H1 (cell line): ENCODE measurements at regions not wholly inside any gene's neighbourhood (a gene's known extent, or its start where the extent isn't known, plus 50 kb on each side); places are given as distances from the start of the nearest gene placed in this dataset.

Experiments used
- CTCF ChIA-PET: fragments of 300-600 bp; sonication (Branson Sonifier 250); formaldehyde crosslinking; loops from one replicate; lab custom pipeline; 2021; ENCODE audit not compliant: partially characterized antibody; lab: Charles Lee
- POLR2A ChIA-PET: fragments of 300-600 bp; sonication (Branson Sonifier 250); formaldehyde crosslinking; loops from one replicate; lab custom pipeline; 2021; ENCODE audit warnings: inconsistent platforms; ENCODE audit not compliant: partially characterized antibody; lab: Charles Lee
- DNase-seq, 2 experiments: peaks; one replicate each; pipeline versions ENCODE4 v3.0.0 to v3.0.0-alpha.2; 2010 to 2022; ENCODE audit warnings: low spot score in 2 of 2, low read depth in 1 of 2, mixed read lengths in 1 of 2
- FAIRE-seq: peaks from 2 replicates; lab custom pipeline; 2011; peaks lifted over from hg19 to GRCh38; lab: Jason Lieb, UNC
- H2AFZ ChIP-seq: 2 replicates; pipeline ENCODE4 v1.8.1; 2012; ENCODE audit warnings: low read length, inconsistent platforms
- H2AK5ac ChIP-seq: 2 replicates; pipeline ENCODE4 v1.6.1; 2013; ENCODE audit warnings: low read depth, low read length
- H2BK120ac ChIP-seq: replicated peaks from 2 replicates; pipeline ENCODE3; 2013; ENCODE audit warnings: low read depth, low read length, inconsistent platforms
- H2BK12ac ChIP-seq: 2 replicates; pipeline ENCODE4 v1.6.1; 2013; ENCODE audit warnings: low read depth, low read length
- H2BK15ac ChIP-seq: 2 replicates; pipeline ENCODE4 v1.6.1; 2013; ENCODE audit warnings: low read length
- H2BK20ac ChIP-seq: 2 replicates; pipeline ENCODE4 v1.6.1; 2013; ENCODE audit warnings: low read length
- H2BK5ac ChIP-seq: 2 replicates; pipeline ENCODE4 v1.6.1; 2013; ENCODE audit warnings: low read depth, low read length
- H3K14ac ChIP-seq: 2 replicates; pipeline ENCODE4 v1.6.1; 2013; ENCODE audit warnings: inconsistent platforms; ENCODE audit not compliant: insufficient read length
- H3K18ac ChIP-seq: 2 replicates; pipeline ENCODE4 v1.6.1; 2013; ENCODE audit warnings: low read length; ENCODE audit errors: extremely low read depth
- H3K23ac ChIP-seq: 2 replicates; pipeline ENCODE4 v1.6.1; 2013; ENCODE audit warnings: inconsistent platforms; ENCODE audit not compliant: insufficient read length
- H3K23me2 ChIP-seq: 2 replicates; pipeline ENCODE4 v1.6.1; 2013; ENCODE audit warnings: low read depth, low read length
- H3K27ac ChIP-seq: 2 replicates; pipeline ENCODE4 v1.6.1; 2011; ENCODE audit warnings: low read depth, low read length, inconsistent platforms
- H3K27me3 ChIP-seq, 4 experiments: replicated peaks in 1 of 4; 1 replicate in 1 of 4; 2 replicates in 3 of 4; pipeline versions ENCODE4 v1.6.1 to v1.8.1; 2011 to 2013; ENCODE audit warnings: low read length in 3 of 4, mild to moderate bottlenecking in 3 of 4, inconsistent platforms in 2 of 4, mixed read lengths in 2 of 4, moderate library complexity in 1 of 4; ENCODE audit not compliant: control insufficient read depth in 3 of 4, insufficient read depth in 3 of 4; ENCODE audit errors: extremely low read depth in 1 of 4
- H3K36me3 ChIP-seq, 4 experiments: 2 replicates each; pipeline versions ENCODE4 v1.6.1 to v1.8.1; 2011 to 2013; ENCODE audit warnings: mild to moderate bottlenecking in 4 of 4, low read length in 3 of 4, moderate library complexity in 2 of 4, control low read depth in 1 of 4, inconsistent platforms in 1 of 4; ENCODE audit not compliant: insufficient read depth in 4 of 4, control insufficient read depth in 2 of 4
- H3K4ac ChIP-seq: replicated peaks from 2 replicates; pipeline ENCODE3; 2013; ENCODE audit warnings: low read length, low read depth, mixed read lengths, inconsistent platforms; ENCODE audit not compliant: insufficient read length
- H3K4me1 ChIP-seq, 4 experiments: replicated peaks in 1 of 4; 1 replicate in 1 of 4; 2 replicates in 3 of 4; pipeline versions ENCODE4 v1.6.1 to v1.8.1; 2011 to 2013; ENCODE audit warnings: low read length in 3 of 4, inconsistent platforms in 2 of 4, mixed read lengths in 1 of 4; ENCODE audit not compliant: insufficient read depth in 4 of 4, control insufficient read depth in 3 of 4
- H3K4me2 ChIP-seq, 2 experiments: 2 replicates each; pipeline versions ENCODE4 v1.6.1 to v1.8.1; 2011 to 2013; ENCODE audit warnings: low read depth in 2 of 2, low read length in 2 of 2, control low read depth in 1 of 2, inconsistent platforms in 1 of 2, mild to moderate bottlenecking in 1 of 2; ENCODE audit not compliant: insufficient read depth in 1 of 2
- H3K4me3 ChIP-seq, 4 experiments: fragments of 200-600, 300-600 bp in 1 of 4; sonication (generic), shearing (Covaris generic), sonication (Bioruptor Twin) in 1 of 4; 2 replicates each; pipeline versions ENCODE4 v1.5.1 to v1.8.1; 2011 to 2016; ENCODE audit warnings: low read length in 4 of 4, low read depth in 3 of 4, control low read depth in 2 of 4, inconsistent platforms in 2 of 4, mild to moderate bottlenecking in 2 of 4, mixed read lengths in 1 of 4, moderate library complexity in 1 of 4; ENCODE audit not compliant: insufficient read depth in 2 of 4; ENCODE audit errors: extremely low read depth in 1 of 4
- H3K56ac ChIP-seq: replicated peaks from 2 replicates; pipeline ENCODE3; 2013; ENCODE audit warnings: low read depth, mild to moderate bottlenecking, mixed read lengths, low read length, inconsistent platforms; ENCODE audit not compliant: insufficient read length
- H3K79me1 ChIP-seq: 2 replicates; pipeline ENCODE4 v1.6.1; 2013; ENCODE audit warnings: low read depth, low read length, control low read depth
- H3K79me2 ChIP-seq, 2 experiments: 2 replicates each; pipeline versions ENCODE4 v1.6.1 to v1.8.1; 2012 to 2013; ENCODE audit warnings: low read length in 2 of 2, mild to moderate bottlenecking in 2 of 2, inconsistent platforms in 1 of 2; ENCODE audit not compliant: insufficient read depth in 2 of 2, control insufficient read depth in 1 of 2
- H3K9ac ChIP-seq, 4 experiments: replicated peaks in 1 of 4; 1 replicate in 1 of 4; 2 replicates in 3 of 4; pipeline versions ENCODE4 v1.6.1 to v1.8.1; 2011 to 2013; ENCODE audit warnings: low read depth in 3 of 4, low read length in 3 of 4, control low read depth in 2 of 4, mild to moderate bottlenecking in 2 of 4, moderate library complexity in 2 of 4, inconsistent platforms in 1 of 4; ENCODE audit errors: extremely low read depth in 1 of 4
- H3K9me3 ChIP-seq, 2 experiments: 2 replicates each; pipeline versions ENCODE4 v1.6.1 to v1.8.1; 2012 to 2013; ENCODE audit warnings: mild to moderate bottlenecking in 2 of 2, moderate library complexity in 2 of 2, control low read depth in 1 of 2, inconsistent platforms in 1 of 2, low read depth in 1 of 2, low read length in 1 of 2, mixed read lengths in 1 of 2; ENCODE audit not compliant: insufficient read depth in 2 of 2
- H4K20me1 ChIP-seq, 2 experiments: replicated peaks in 1 of 2; 2 replicates each; pipeline versions ENCODE3 to v1.8.1; 2011 to 2013; ENCODE audit warnings: inconsistent platforms in 2 of 2, low read length in 2 of 2, mild to moderate bottlenecking in 1 of 2; ENCODE audit not compliant: insufficient read depth in 2 of 2, control insufficient read depth in 1 of 2
- H4K5ac ChIP-seq: 2 replicates; pipeline ENCODE4 v1.6.1; 2013; ENCODE audit warnings: low read length, low read depth, mixed read lengths, inconsistent platforms; ENCODE audit not compliant: insufficient read length
- H4K8ac ChIP-seq: 2 replicates; pipeline ENCODE4 v1.8.0; 2013; ENCODE audit warnings: mild to moderate bottlenecking, moderate library complexity, low read length, inconsistent platforms; ENCODE audit not compliant: insufficient read depth; ENCODE audit errors: extremely low read depth
- H4K91ac ChIP-seq: replicated peaks from 2 replicates; pipeline ENCODE3; 2013; ENCODE audit warnings: low read length, mixed read lengths, inconsistent platforms; ENCODE audit not compliant: insufficient read length
- CTBP2 ChIP-seq: IDR thresholded peaks from 2 replicates; pipeline ENCODE4 v1.7.0; 2011; ENCODE audit warnings: borderline replicate concordance, mild to moderate bottlenecking, moderate library complexity, mixed read lengths, low read length; ENCODE audit not compliant: insufficient read depth, insufficient read length
- EGR1 ChIP-seq: IDR thresholded peaks from 2 replicates; pipeline ENCODE4 v1.6.1; 2011; ENCODE audit warnings: low read depth, low read length, borderline replicate concordance
- HDAC6 ChIP-seq: IDR thresholded peaks from one replicate; pipeline ENCODE4 v1.7.1; 2012; ENCODE audit warnings: low read depth, mild to moderate bottlenecking, inconsistent platforms, low read length, moderate library complexity
- NRF1 ChIP-seq: IDR thresholded peaks from 2 replicates; pipeline ENCODE4 v1.6.1; 2011; ENCODE audit warnings: mild to moderate bottlenecking, low read depth, low read length, improper control_type of control experiment
- RNF2 ChIP-seq: fragments of 200-900, 300-1000 bp; sonication (generic); IDR thresholded peaks from 2 replicates; pipeline ENCODE4 v1.7.1; 2016; ENCODE audit warnings: borderline replicate concordance, low read depth, mild to moderate bottlenecking, antibody characterized with exemption, low read length; ENCODE audit not compliant: poor library complexity, severe bottlenecking; ENCODE audit errors: missing control alignments
- SIN3A ChIP-seq, 2 experiments: IDR thresholded peaks in 1 of 2; conservative IDR thresholded peaks in 1 of 2; 2 replicates each; pipeline ENCODE4 v1.6.1; 2011 to 2012; ENCODE audit warnings: low read length in 2 of 2, improper control_type of control experiment in 1 of 2, low read depth in 1 of 2, mild to moderate bottlenecking in 1 of 2
- SRF ChIP-seq: IDR thresholded peaks from 2 replicates; pipeline ENCODE4 v1.6.1; 2011; ENCODE audit warnings: mild to moderate bottlenecking, low read depth, low read length, moderate library complexity
- TCF12 ChIP-seq: IDR thresholded peaks from 2 replicates; pipeline ENCODE4 v1.6.1; 2011; ENCODE audit warnings: low read depth, mild to moderate bottlenecking, low read length
- USF2 ChIP-seq: IDR thresholded peaks from 2 replicates; pipeline ENCODE4 v1.6.1; 2011; ENCODE audit warnings: low read length, improper control_type of control experiment
- WGBS, 2 experiments: shearing (Covaris generic) in 1 of 2; methylation state at CpG; one replicate each; pipeline versions ENCODE4 v1.1.6 to v1.1.7; 2013 to 2015; ENCODE audit warnings: low lambda C conversion rate in 2 of 2, mixed read lengths in 2 of 2, inconsistent platforms in 1 of 2, low coverage in 1 of 2, missing lambda C conversion rate in 1 of 2; ENCODE audit not compliant: insufficient replicate concordance in 2 of 2, insufficient coverage in 1 of 2, insufficient read length in 1 of 2; ENCODE audit errors: extremely low coverage in 1 of 2, missing lambda C conversion rate in 1 of 2; 5-methylcytosine and 5-hydroxymethylcytosine counted together

DNA sequence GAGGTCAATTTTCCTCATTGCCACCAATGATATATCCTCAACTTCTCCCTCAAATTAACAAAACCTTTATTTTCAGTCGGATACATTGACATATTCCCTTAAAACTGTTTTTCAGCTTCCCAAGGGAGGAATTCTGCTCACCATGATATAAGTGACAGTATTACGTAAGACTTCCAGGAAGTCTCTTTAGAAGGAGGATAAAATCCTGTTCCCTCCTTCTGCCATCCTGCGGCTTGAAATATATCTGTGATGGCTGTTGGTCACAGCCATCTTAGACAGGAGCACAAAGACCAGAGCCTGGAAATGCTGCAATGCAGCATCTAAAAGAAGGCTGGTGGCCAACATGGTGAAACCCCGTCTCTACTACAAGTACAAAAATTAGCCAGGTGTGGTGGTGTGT lies 270.4 kb downstream of the GPATCH2 start:
- Histone ChIP-seq H3K9me3 (no peaks in the 10 kb centered on the region), H3K4me2 (no peak overlapping the region), H4K91ac (no peak overlapping the region), H3K79me2 (no peaks in the 10 kb centered on the region), H2BK12ac (no peak overlapping the region), H3K18ac (no peak overlapping the region), H3K36me3 (no peaks in the 10 kb centered on the region), H3K27me3 (no peaks in the 10 kb centered on the region), H3K56ac (no peak overlapping the region), H2AK5ac (no peak overlapping the region), H2BK5ac (no peak overlapping the region), H3K79me1 (no peaks in the 10 kb centered on the region), H4K5ac (no peak overlapping the region), H3K4me1 (no peaks in the 10 kb centered on the region), H3K4me3 (no peak overlapping the region), H3K23me2 (no peaks in the 10 kb centered on the region), H4K8ac (no peak overlapping the region), H3K27ac (no peak overlapping the region), H3K4ac (no peak overlapping the region), H2AFZ (no peak overlapping the region), H3K23ac (no peak overlapping the region), H3K9ac (no peak overlapping the region), H2BK15ac (no peak overlapping the region), H2BK20ac (no peak overlapping the region), H2BK120ac (no peak overlapping the region), H3K14ac (no peak overlapping the region), H4K20me1 (no peaks in the 10 kb centered on the region)
- POLR2A ChIA-PET: no interaction called here
- TF ChIP-seq SIN3A (conservative IDR thresholded peaks at IDR 0.05 in 1 of 2, IDR thresholded peaks at IDR 0.05 in 1 of 2; ENCODE audit: low read depth in 1 of 2, low read length in 2 of 2) (no peak), SRF (no peak), TCF12 (no peak), HDAC6 (no peak), CTBP2 (no peak), NRF1 (no peak), EGR1 (no peak), USF2 (no peak), RNF2 (no peak)
- CTCF ChIA-PET: interaction anchor here (0.7 to 1.9 kb wide), 2 partner anchors 27 to 125 kb away, joined by 3 to 4 read pairs; no protein-coding TSS in a partner anchor
- 86 to 100% methylated on average over 1 to 4 of the region's 4 CpGs for WGBS, 2 experiments
- DNase-seq: no peak
- FAIRE-seq: no peak
